DND-41 (cell line): ENCODE measurements at regions not wholly inside any gene's neighbourhood (a gene's known extent, or its start where the extent isn't known, plus 50 kb on each side); places are given as distances from the start of the nearest gene placed in this dataset.

ENCODE experiments used
- EZH2 ChIP-seq: IDR thresholded peaks from 3 replicates; pipeline ENCODE4 v1.6.1; 2012; ENCODE audit warnings: borderline replicate concordance, low read depth, mild to moderate bottlenecking, moderate library complexity, low read length, inconsistent platforms; ENCODE audit not compliant: severe bottlenecking
- TF ChIP-seq, protein P1 (sequence below): IDR thresholded peaks from 2 replicates; pipeline ENCODE4 v1.5.1; 2012; ENCODE audit warnings: borderline replicate concordance, low read length, moderate library complexity, mild to moderate bottlenecking; ENCODE audit not compliant: poor library complexity, severe bottlenecking; ENCODE audit errors: extremely low read depth

DNA sequence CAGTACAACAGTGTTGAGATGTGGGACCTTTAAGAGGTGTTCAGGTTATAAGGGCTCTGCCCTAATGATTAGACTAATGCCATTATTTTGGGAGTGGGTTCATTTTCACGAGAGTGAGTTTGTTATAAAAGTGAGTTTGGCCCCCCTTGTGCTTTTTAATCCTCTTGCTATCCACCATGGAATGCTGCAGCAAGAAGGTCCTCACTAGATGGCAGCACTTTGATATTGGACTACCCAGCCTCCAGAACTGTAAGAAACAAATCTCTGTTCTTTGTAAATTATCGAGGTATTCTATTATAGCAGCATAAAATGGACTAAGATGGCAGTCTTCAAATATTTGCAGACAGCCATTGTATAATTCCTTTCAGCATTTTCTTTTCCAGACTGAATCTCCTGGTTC lies 212.4 kb downstream of the LRRC70 start:
- TF ChIP-seq, protein P1, sequence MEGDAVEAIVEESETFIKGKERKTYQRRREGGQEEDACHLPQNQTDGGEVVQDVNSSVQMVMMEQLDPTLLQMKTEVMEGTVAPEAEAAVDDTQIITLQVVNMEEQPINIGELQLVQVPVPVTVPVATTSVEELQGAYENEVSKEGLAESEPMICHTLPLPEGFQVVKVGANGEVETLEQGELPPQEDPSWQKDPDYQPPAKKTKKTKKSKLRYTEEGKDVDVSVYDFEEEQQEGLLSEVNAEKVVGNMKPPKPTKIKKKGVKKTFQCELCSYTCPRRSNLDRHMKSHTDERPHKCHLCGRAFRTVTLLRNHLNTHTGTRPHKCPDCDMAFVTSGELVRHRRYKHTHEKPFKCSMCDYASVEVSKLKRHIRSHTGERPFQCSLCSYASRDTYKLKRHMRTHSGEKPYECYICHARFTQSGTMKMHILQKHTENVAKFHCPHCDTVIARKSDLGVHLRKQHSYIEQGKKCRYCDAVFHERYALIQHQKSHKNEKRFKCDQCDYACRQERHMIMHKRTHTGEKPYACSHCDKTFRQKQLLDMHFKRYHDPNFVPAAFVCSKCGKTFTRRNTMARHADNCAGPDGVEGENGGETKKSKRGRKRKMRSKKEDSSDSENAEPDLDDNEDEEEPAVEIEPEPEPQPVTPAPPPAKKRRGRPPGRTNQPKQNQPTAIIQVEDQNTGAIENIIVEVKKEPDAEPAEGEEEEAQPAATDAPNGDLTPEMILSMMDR: peak; percentile 45
- TF ChIP-seq EZH2: no peak
